SK-N-SH (cell line): ENCODE measurements at regions not wholly inside any gene's neighbourhood (a gene's known extent, or its start where the extent isn't known, plus 50 kb on each side); places are given as distances from the start of the nearest gene placed in this dataset.

ENCODE experiments used
- TEAD4 ChIP-seq: IDR thresholded peaks from 2 replicates; pipeline ENCODE4 v1.4.0; 2012; ENCODE audit warnings: mild to moderate bottlenecking, borderline replicate concordance; ENCODE audit not compliant: insufficient read depth
- TF ChIP-seq, protein P1 (sequence below): IDR thresholded peaks from 2 replicates; pipeline ENCODE4 v1.6.1; 2012; ENCODE audit warnings: mild to moderate bottlenecking, low read depth, low read length, moderate library complexity
- TF ChIP-seq, protein P2 (sequence below): fragments of 200-600 bp; sonication (generic); IDR thresholded peaks from 2 replicates; pipeline ENCODE4 v1.6.1; 2017; ENCODE audit warnings: antibody characterized with exemption, mild to moderate bottlenecking, moderate library complexity

DNA sequence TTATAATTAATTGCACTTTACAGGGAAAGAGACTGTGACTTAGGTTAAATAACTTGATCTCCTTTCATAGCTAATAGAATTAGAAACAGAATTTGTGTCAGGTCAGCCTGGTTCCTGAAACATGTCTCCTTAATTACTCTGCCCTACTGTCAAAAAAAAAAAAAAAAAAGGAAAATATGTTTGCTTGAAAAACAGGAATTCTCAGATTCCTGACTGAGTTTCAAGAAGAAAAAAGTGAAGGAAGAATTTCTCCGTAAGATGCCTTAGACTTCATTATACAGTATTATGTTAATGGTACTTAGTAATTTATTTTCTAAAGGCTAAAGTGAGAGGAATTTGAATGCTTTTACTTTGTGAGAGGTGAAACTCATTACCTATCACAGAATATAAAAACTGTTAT, 118.4 kb upstream of the REG3G start:
- TF ChIP-seq, protein P1, sequence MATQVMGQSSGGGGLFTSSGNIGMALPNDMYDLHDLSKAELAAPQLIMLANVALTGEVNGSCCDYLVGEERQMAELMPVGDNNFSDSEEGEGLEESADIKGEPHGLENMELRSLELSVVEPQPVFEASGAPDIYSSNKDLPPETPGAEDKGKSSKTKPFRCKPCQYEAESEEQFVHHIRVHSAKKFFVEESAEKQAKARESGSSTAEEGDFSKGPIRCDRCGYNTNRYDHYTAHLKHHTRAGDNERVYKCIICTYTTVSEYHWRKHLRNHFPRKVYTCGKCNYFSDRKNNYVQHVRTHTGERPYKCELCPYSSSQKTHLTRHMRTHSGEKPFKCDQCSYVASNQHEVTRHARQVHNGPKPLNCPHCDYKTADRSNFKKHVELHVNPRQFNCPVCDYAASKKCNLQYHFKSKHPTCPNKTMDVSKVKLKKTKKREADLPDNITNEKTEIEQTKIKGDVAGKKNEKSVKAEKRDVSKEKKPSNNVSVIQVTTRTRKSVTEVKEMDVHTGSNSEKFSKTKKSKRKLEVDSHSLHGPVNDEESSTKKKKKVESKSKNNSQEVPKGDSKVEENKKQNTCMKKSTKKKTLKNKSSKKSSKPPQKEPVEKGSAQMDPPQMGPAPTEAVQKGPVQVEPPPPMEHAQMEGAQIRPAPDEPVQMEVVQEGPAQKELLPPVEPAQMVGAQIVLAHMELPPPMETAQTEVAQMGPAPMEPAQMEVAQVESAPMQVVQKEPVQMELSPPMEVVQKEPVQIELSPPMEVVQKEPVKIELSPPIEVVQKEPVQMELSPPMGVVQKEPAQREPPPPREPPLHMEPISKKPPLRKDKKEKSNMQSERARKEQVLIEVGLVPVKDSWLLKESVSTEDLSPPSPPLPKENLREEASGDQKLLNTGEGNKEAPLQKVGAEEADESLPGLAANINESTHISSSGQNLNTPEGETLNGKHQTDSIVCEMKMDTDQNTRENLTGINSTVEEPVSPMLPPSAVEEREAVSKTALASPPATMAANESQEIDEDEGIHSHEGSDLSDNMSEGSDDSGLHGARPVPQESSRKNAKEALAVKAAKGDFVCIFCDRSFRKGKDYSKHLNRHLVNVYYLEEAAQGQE = no peak
- TF ChIP-seq TEAD4 = no peak
- TF ChIP-seq, protein P2, sequence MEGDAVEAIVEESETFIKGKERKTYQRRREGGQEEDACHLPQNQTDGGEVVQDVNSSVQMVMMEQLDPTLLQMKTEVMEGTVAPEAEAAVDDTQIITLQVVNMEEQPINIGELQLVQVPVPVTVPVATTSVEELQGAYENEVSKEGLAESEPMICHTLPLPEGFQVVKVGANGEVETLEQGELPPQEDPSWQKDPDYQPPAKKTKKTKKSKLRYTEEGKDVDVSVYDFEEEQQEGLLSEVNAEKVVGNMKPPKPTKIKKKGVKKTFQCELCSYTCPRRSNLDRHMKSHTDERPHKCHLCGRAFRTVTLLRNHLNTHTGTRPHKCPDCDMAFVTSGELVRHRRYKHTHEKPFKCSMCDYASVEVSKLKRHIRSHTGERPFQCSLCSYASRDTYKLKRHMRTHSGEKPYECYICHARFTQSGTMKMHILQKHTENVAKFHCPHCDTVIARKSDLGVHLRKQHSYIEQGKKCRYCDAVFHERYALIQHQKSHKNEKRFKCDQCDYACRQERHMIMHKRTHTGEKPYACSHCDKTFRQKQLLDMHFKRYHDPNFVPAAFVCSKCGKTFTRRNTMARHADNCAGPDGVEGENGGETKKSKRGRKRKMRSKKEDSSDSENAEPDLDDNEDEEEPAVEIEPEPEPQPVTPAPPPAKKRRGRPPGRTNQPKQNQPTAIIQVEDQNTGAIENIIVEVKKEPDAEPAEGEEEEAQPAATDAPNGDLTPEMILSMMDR = no peak
